ENCODE measurements at regions not wholly inside any gene's neighbourhood (a gene's known extent, or its start where the extent isn't known, plus 50 kb on each side); places are given as distances from the start of the nearest gene placed in this dataset.
"Not testable (repeated sequence)": the region's sequence is repeated elsewhere in the genome, so short reads cannot be mapped to it uniquely, and the experiment has no call there.

DNA sequence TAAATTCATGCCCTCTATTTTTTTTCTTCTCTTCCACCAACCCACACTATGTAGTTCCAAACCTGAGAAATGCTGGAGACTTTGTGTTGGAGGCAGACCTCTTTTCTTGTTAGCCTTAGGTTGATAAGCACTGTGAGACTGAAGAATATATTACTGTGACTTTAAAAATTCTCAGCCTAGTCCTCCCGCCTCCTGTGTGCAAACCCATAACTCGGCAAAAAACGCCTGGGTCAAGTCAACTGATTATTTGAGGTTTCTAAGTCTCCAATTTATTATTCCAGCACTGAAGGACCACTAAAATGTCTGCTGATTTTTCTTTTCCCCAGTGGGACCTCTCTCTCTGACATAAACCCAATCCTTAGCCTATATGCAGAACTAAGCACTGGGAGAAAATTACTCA lies 1946.0 kb upstream of the RAG2 start:
- DNase-seq (ENCODE audit: insufficient read length, low spot score), result no peak
- FAIRE-seq, result no peak
- TF ChIP-seq, protein P1, sequence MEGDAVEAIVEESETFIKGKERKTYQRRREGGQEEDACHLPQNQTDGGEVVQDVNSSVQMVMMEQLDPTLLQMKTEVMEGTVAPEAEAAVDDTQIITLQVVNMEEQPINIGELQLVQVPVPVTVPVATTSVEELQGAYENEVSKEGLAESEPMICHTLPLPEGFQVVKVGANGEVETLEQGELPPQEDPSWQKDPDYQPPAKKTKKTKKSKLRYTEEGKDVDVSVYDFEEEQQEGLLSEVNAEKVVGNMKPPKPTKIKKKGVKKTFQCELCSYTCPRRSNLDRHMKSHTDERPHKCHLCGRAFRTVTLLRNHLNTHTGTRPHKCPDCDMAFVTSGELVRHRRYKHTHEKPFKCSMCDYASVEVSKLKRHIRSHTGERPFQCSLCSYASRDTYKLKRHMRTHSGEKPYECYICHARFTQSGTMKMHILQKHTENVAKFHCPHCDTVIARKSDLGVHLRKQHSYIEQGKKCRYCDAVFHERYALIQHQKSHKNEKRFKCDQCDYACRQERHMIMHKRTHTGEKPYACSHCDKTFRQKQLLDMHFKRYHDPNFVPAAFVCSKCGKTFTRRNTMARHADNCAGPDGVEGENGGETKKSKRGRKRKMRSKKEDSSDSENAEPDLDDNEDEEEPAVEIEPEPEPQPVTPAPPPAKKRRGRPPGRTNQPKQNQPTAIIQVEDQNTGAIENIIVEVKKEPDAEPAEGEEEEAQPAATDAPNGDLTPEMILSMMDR (IDR thresholded peaks at IDR 0.05; ENCODE audit: insufficient read depth, missing control alignments), result no peak

DNA sequence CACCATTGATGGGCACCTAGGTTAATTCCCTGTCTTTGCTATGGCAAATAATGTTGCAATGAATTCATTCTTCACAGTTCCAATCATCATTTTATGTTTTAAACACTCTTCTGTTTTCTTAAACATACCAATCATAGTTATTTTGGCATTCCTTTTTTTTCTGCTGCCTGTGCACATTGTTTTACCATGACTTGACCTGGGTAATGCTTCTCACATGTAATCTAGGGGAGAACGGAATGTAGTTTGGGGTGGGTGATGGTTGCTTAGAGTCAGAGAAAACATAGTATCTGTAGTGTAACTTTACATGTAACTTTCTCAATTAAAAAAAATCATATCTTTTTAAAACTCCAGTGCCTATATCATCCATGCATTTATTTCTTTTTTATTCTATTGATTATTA lies 1945.3 kb upstream of the RAG2 start:
- FAIRE-seq (no peak), DNase-seq (ENCODE audit: insufficient read length, low spot score) (no peak)
- TF ChIP-seq, protein P1 (IDR thresholded peaks at IDR 0.05; ENCODE audit: insufficient read depth, missing control alignments), result no peak

DNA sequence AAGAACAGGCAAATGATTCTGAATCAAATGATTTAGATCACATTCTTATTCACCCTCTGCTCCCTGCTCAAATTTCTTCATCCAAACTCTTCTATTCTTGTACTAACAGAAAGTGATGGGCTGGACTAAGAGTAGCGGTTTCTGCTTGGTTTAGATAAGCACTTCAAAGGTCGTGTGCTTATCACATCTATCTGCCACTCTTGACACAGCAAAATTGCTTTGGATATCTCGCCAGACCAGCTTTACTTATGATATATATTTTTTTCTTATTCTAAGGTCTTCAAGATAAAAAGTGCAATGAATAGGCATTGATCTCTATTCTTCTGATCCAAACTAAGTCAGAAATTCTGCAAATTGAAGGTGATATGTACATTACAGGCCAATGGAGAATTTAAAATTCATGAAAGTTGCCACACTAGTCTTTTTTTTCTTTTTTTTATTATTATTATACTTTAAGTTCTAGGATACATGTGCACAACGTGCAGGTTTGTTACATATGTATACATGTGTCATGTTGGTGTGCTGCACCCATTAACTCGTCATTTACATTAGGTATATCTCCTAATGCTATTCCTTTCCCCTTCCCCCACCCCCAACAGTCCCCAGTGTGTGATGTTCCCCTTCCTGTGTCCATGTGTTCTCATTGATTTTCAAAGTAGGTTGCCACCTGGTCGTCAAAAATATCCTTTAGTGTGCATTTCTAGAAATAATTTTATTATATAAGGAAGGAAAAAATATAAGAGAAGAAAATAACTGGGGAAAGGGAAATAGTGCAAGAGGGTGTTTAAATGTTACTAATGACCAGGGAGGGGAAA lies 1941.0 kb upstream of the RAG2 start:
- TF ChIP-seq, protein P1 (IDR thresholded peaks at IDR 0.05; ENCODE audit: insufficient read depth, missing control alignments), result no peak

DNA sequence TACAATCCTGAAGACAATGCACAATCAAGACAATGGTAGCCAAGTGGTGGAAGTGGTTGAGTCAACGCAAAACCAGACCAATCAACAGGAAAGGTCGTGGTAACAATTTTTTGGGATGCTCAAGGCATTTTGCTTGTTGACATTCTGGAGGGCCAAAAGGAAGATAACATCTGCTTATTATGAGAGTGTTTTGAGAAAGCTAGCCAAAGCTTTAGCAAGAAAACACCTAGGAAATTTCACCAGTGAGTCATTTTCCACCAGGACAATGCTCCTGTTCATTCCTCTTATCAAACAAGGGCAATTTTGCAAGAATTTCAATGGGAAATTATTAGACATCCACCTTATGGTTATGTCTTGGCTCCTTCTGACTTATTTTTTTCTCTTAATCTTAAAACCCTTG lies 1932.2 kb upstream of the RAG2 start:
- DNase-seq (ENCODE audit: insufficient read length, low spot score), result no peak
- FAIRE-seq, result no peak
- TF ChIP-seq, protein P1 (IDR thresholded peaks at IDR 0.05; ENCODE audit: insufficient read depth, missing control alignments), result no peak

More for the DNA sequence above, 1941.0 kb upstream of the RAG2 start:
- FAIRE-seq (no peak), DNase-seq (ENCODE audit: insufficient read length, low spot score) (no peak)

DNA sequence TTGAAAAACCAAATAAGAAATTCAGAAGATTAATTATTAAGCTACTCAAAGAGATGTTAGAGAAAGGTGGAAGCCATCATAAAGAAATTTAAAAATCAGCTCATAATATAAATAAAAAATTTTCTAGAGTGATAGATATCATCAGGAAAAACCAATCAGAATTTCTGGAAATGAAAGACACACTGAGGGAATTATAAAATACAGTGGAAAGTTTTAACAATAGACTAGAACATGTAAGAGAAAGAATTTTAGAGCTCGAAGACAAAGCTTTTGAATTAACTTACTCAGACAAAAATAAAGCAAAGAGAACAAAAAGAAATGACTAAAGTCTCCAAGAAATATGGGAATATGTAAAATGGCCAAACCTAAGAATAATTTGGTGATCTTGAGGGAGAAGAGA lies 1926.9 kb upstream of the RAG2 start:
- FAIRE-seq (no peak), DNase-seq (ENCODE audit: insufficient read length, low spot score) (no peak)
- TF ChIP-seq, protein P1 (IDR thresholded peaks at IDR 0.05; ENCODE audit: insufficient read depth, missing control alignments), result no peak

DNA sequence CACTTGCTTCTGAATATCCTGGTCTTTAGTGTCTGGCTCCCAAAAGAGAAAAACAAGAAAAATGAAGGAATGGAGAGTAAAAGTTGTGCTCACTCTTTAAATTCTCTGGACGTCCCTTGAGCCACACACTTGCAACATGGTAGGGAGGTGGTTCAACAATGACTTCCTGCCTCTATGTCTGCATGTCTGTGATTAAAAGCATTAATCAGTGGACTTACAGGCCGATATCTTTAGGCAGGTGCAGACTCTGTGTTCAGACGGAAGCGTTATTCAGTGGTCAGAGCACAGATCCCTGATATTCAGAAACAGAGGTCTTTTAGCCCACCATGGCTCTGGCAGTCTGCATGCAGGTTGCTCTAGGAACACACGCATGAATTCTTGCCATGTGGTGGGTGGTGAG lies 1920.0 kb upstream of the RAG2 start:
- TF ChIP-seq, protein P1 (IDR thresholded peaks at IDR 0.05; ENCODE audit: insufficient read depth, missing control alignments), result no peak
- no peak for FAIRE-seq
- DNase-seq (ENCODE audit: insufficient read length, low spot score), result no peak

DNA sequence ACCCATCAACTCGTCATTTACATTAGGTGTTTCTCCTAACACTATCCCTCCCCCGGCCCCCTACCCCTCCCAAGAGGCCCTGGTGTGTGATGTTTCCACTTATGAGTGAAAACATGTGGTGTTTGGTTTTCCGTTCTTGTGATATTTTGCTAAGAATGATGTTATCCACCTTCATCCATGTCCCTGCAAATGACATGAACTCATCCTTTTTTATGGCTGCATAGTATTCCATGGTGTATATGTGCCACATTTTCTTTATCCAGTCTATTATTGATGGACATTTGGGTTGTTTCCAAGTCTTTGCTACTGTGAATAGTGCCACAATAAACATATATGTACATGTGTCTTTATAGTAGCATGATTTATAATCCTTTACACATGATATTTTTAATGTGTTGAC lies 1914.8 kb upstream of the RAG2 start:
- not testable (repeated sequence) for FAIRE-seq; DNase-seq (ENCODE audit: insufficient read length, low spot score)
